GM23248 (cell line): ENCODE measurements at regions not wholly inside any gene's neighbourhood (a gene's known extent, or its start where the extent isn't known, plus 50 kb on each side); places are given as distances from the start of the nearest gene placed in this dataset.

Experiments used
- DNase-seq: peaks from one replicate; pipeline ENCODE4 v3.0.0-alpha.2; 2015
- H2AFZ ChIP-seq: fragments of 200-600 bp; sonication (generic); 2 replicates; pipeline ENCODE4 v1.6.1; 2016; ENCODE audit warnings: antibody characterized with exemption
- H3F3A ChIP-seq: fragments of 200-600 bp; sonication (generic); 2 replicates; pipeline ENCODE4 v1.6.1; 2016; ENCODE audit warnings: mild to moderate bottlenecking, antibody characterized with exemption, mixed run types; ENCODE audit not compliant: insufficient read depth
- H3K27ac ChIP-seq: fragments of 200-600 bp; sonication (generic); 2 replicates; pipeline ENCODE4 v1.5.1; 2016; ENCODE audit warnings: mild to moderate bottlenecking
- H3K27me3 ChIP-seq: fragments of 200-600 bp; sonication (generic); replicated peaks from 2 replicates; pipeline ENCODE4 v1.6.1; 2016; ENCODE audit warnings: mild to moderate bottlenecking; ENCODE audit not compliant: insufficient read depth
- H3K36me3 ChIP-seq: fragments of 200-600 bp; sonication (generic); 2 replicates; pipeline ENCODE4 v1.6.1; 2016; ENCODE audit warnings: low read depth, mild to moderate bottlenecking
- H3K4me1 ChIP-seq: fragments of 200-600 bp; sonication (generic); 2 replicates; pipeline ENCODE4 v1.6.1; 2016; ENCODE audit warnings: mild to moderate bottlenecking; ENCODE audit not compliant: insufficient read depth
- H3K4me2 ChIP-seq: fragments of 200-600 bp; sonication (generic); one replicate; pipeline ENCODE4 v1.6.1; 2016; ENCODE audit warnings: mild to moderate bottlenecking; ENCODE audit not compliant: unreplicated experiment
- H3K4me3 ChIP-seq: fragments of 200-600 bp; sonication (generic); 2 replicates; pipeline ENCODE4 v1.5.1; 2016; ENCODE audit warnings: mild to moderate bottlenecking
- H3K79me2 ChIP-seq: fragments of 200-600 bp; sonication (generic); 2 replicates; pipeline ENCODE4 v1.6.1; 2016; ENCODE audit warnings: mild to moderate bottlenecking; ENCODE audit not compliant: insufficient read depth
- H3K9ac ChIP-seq: fragments of 200-600 bp; sonication (generic); 2 replicates; pipeline ENCODE4 v1.6.1; 2016; ENCODE audit warnings: mild to moderate bottlenecking
- H3K9me2 ChIP-seq: fragments of 200-600 bp; sonication (generic); 2 replicates; pipeline ENCODE4 v1.6.1; 2016; ENCODE audit warnings: mixed run types, mild to moderate bottlenecking, moderate library complexity; ENCODE audit not compliant: insufficient read depth
- H3K9me3 ChIP-seq: fragments of 200-600 bp; sonication (generic); one replicate; pipeline ENCODE4 v1.6.1; 2017; ENCODE audit warnings: low read depth
- H4K20me1 ChIP-seq: fragments of 200-600 bp; sonication (generic); 2 replicates; pipeline ENCODE4 v1.6.0; 2016; ENCODE audit not compliant: insufficient read depth
- EZH2 ChIP-seq: fragments of 200-600 bp; sonication (generic); IDR thresholded peaks from 2 replicates; pipeline ENCODE4 v1.6.1; 2018; ENCODE audit warnings: antibody characterized with exemption, mild to moderate bottlenecking; ENCODE audit not compliant: insufficient read depth, poor library complexity, severe bottlenecking
- EZH2phosphoT487 ChIP-seq: fragments of 200-600 bp; sonication (generic); IDR thresholded peaks from 2 replicates; pipeline ENCODE4 v1.6.1; 2018; ENCODE audit warnings: antibody characterized with exemption, moderate library complexity, mild to moderate bottlenecking, low read depth; ENCODE audit not compliant: insufficient read depth
- WGBS, 2 experiments: methylation state at CpG; one replicate each; pipeline ENCODE4 v1.1.6; 2015 to 2017; ENCODE audit warnings: low lambda C conversion rate in 2 of 2, low coverage in 1 of 2; ENCODE audit errors: missing lambda C conversion rate in 2 of 2; 5-methylcytosine and 5-hydroxymethylcytosine counted together
- in situ Hi-C: fragments of 300-500 bp; cut with MboI; formaldehyde crosslinking; loops from 2 replicates; pipeline ENCODE4 v1.15.0; 2020

DNA sequence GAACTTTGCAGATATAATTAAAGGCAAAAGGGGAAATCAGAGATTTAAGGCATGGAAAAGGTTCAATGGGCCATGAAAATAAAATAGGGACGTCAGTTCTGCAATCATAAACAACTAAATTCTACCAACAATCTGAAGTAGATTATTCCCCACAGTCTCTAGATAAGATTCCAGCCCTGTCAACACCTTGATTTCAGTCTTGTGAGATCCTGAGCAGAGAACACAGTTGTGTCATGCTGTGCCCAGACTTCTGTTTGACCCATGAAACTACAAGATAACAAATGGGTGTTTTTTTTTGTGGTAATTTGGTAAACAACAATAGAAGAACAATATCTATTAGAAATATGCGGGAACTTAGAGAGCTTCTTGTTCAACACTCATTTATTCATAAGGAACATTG, 66.2 kb upstream of the RIT2 start:
- Histone ChIP-seq H3K79me2 (no peaks in the 10 kb centered on the region), H3K4me1 (no peaks in the 10 kb centered on the region), H3K9ac (no peak overlapping the region), H3K4me3 (no peak overlapping the region), H3K27me3 (no peaks in the 10 kb centered on the region), H2AFZ (no peak overlapping the region), H3K4me2 (no peak overlapping the region), H3K9me3 (no peaks in the 10 kb centered on the region), H4K20me1 (no peaks in the 10 kb centered on the region), H3K9me2 (no peaks in the 10 kb centered on the region), H3K36me3 (no peaks in the 10 kb centered on the region), H3F3A (no peaks in the 10 kb centered on the region), H3K27ac (no peak overlapping the region)
- TF ChIP-seq EZH2 (no peak), EZH2phosphoT487 (no peak)
- in situ Hi-C loops = no loop called here
- DNase-seq = no peak
- WGBS, 2 experiments = 8 to 12% methylated on average over 2 of the region's 2 CpGs

GRCh38 chr18:43180814-43181213, 65.3 kb upstream of the RIT2 start:
- no peaks in the 10 kb centered on the region for H3K36me3 ChIP-seq
- H3K79me2 ChIP-seq = no peaks in the 10 kb centered on the region
- no peak for DNase-seq
- H3F3A ChIP-seq = no peaks in the 10 kb centered on the region
- TF ChIP-seq EZH2phosphoT487 (no peak), EZH2 (no peak)
- H3K4me1 ChIP-seq = no peaks in the 10 kb centered on the region
- WGBS, 2 experiments = 40 to 43% methylated on average over 2 of the region's 2 CpGs
- H2AFZ ChIP-seq = no peak overlapping the region
- H3K27me3 ChIP-seq = no peaks in the 10 kb centered on the region
- H3K4me3 ChIP-seq = no peak overlapping the region
- no peaks in the 10 kb centered on the region for H4K20me1 ChIP-seq
- no peaks in the 10 kb centered on the region for H3K9me2 ChIP-seq
- in situ Hi-C loops = no loop called here
- H3K9ac ChIP-seq = no peak overlapping the region
- H3K4me2 ChIP-seq = no peak overlapping the region
- no peak overlapping the region for H3K27ac ChIP-seq
- no peaks in the 10 kb centered on the region for H3K9me3 ChIP-seq

DNA sequence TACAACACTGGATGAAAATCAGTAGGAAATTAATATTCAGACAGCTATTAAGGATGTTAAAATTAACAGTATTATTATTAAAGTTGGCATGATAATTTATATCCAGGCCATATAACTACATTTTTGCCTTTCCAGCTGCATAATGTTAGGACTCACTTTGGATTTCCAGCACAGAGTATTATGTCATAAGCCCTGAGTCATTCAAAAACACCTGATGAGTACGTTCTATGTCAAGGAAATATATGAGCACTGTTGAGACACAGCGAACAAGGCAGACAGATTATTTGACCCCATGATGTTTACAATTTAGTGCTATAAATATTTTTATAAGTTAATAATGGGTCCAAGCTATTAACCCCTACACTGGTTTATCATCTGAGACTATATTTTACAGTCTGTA, 59.8 kb upstream of the RIT2 start:
- H3K4me3 ChIP-seq = no peak overlapping the region
- no peak for DNase-seq
- no peak overlapping the region for H3K4me2 ChIP-seq
- TF ChIP-seq EZH2phosphoT487 (no peak), EZH2 (no peak)
- in situ Hi-C loops = no loop called here
- H4K20me1 ChIP-seq = no peaks in the 10 kb centered on the region
- no peak overlapping the region for H3K9ac ChIP-seq
- H3K9me2 ChIP-seq = no peaks in the 10 kb centered on the region
- no peaks in the 10 kb centered on the region for H3K4me1 ChIP-seq
- no peak overlapping the region for H2AFZ ChIP-seq
- H3K36me3 ChIP-seq = no peaks in the 10 kb centered on the region
- no peaks in the 10 kb centered on the region for H3K27me3 ChIP-seq
- no peak overlapping the region for H3K27ac ChIP-seq
- H3K79me2 ChIP-seq = no peaks in the 10 kb centered on the region
- 64 to 66% methylated on average over 2 of the region's 2 CpGs for WGBS, 2 experiments
- no peaks in the 10 kb centered on the region for H3K9me3 ChIP-seq
- no peaks in the 10 kb centered on the region for H3F3A ChIP-seq

DNA sequence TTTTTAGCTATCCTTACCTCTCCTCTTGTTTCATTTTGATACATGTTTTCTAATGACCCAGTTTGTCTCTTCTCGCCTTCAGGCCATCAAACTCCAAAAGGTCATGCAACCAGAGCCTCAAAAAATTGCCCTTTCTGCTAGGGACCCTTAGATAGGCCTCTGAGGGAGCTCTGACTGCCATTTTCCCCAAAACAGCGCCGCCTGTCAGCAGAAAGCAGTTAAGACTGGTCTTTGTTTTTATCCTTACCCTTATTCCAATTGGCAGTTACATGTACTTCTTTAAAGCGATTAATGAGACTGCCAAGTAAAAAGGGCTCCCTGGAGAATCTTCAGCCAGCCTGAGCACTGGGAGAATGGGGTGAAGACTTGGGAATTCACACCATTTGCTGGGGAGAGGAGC, 55.1 kb upstream of the RIT2 start:
- H3K4me1 ChIP-seq = no peaks in the 10 kb centered on the region
- H3K4me3 ChIP-seq = no peak overlapping the region
- H2AFZ ChIP-seq = no peak overlapping the region
- WGBS, 2 experiments = 8 to 20% methylated on average over 4 of the region's 4 CpGs
- TF ChIP-seq EZH2phosphoT487 (no peak), EZH2 (no peak)
- no peak overlapping the region for H3K9ac ChIP-seq
- no peak overlapping the region for H3K27ac ChIP-seq
- no peaks in the 10 kb centered on the region for H3F3A ChIP-seq
- no peak overlapping the region for H3K4me2 ChIP-seq
- H3K79me2 ChIP-seq = no peaks in the 10 kb centered on the region
- no peaks in the 10 kb centered on the region for H3K27me3 ChIP-seq
- no peak for DNase-seq
- H3K9me3 ChIP-seq = no peaks in the 10 kb centered on the region
- in situ Hi-C loops = no loop called here
- H4K20me1 ChIP-seq = no peaks in the 10 kb centered on the region
- no peaks in the 10 kb centered on the region for H3K36me3 ChIP-seq
- H3K9me2 ChIP-seq = no peaks in the 10 kb centered on the region
